IMR-90 (cell line): ENCODE measurements at regions not wholly inside any gene's neighbourhood (a gene's known extent, or its start where the extent isn't known, plus 50 kb on each side); places are given as distances from the start of the nearest gene placed in this dataset.

Experiments used
- ATAC-seq: fragments of 200-7000 bp; cut with Tn5 transposase; 2 replicates; pipeline ENCODE4 v1.9.1; 2020; ENCODE audit warnings: low read depth, mild to moderate bottlenecking, moderate library complexity
- BruUV-seq: library from RNA; stranded (reverse); fragments of 400-500 nt; replicated peaks from 2 replicates; lab custom pipeline; 2021; lab: Mats Ljungman, UMichigan
- CTCF ChIA-PET: fragments of 300-600 bp; formaldehyde crosslinking; extraction: SDS; loops from one replicate; lab custom pipeline; 2021; ENCODE audit warnings: antibody characterized with exemption; lab: Yijun Ruan, JAX
- POLR2A ChIA-PET: fragments of 300-600 bp; sonication (Branson Sonifier 250); formaldehyde crosslinking; loops from one replicate; lab custom pipeline; 2022; ENCODE audit warnings: antibody characterized with exemption; ENCODE audit not compliant: unreplicated experiment; lab: Charles Lee
- DNase-seq: peaks from one replicate; pipeline ENCODE4 v3.0.0; 2013
- H2AFZ ChIP-seq: replicated peaks from 2 replicates; pipeline ENCODE3; 2013; ENCODE audit warnings: low read length, mild to moderate bottlenecking; ENCODE audit not compliant: poor library complexity
- H2AK5ac ChIP-seq: 2 replicates; pipeline ENCODE4 v1.6.1; 2013; ENCODE audit warnings: low read depth, low read length, inconsistent platforms
- H2AK9ac ChIP-seq: replicated peaks from 2 replicates; pipeline ENCODE3; 2013; ENCODE audit warnings: mild to moderate bottlenecking, low read depth, low read length, moderate library complexity; ENCODE audit not compliant: poor library complexity
- H2BK120ac ChIP-seq: 2 replicates; pipeline ENCODE4 v1.6.1; 2013; ENCODE audit warnings: low read depth, low read length, inconsistent platforms
- H2BK15ac ChIP-seq: 3 replicates; pipeline ENCODE4 v1.6.1; 2013; ENCODE audit warnings: low read depth, low read length, inconsistent platforms
- H2BK20ac ChIP-seq: 2 replicates; pipeline ENCODE4 v1.6.1; 2013; ENCODE audit warnings: low read depth, mild to moderate bottlenecking, inconsistent platforms, low read length, moderate library complexity
- H2BK5ac ChIP-seq: 2 replicates; pipeline ENCODE4 v1.6.1; 2013; ENCODE audit warnings: mild to moderate bottlenecking, low read depth, low read length, inconsistent platforms; ENCODE audit not compliant: poor library complexity, severe bottlenecking
- H3K14ac ChIP-seq: replicated peaks from 2 replicates; pipeline ENCODE4 v1.6.1; 2013; ENCODE audit warnings: low read depth, low read length, inconsistent platforms
- H3K18ac ChIP-seq: 2 replicates; pipeline ENCODE4 v1.6.1; 2013; ENCODE audit warnings: low read depth, low read length, control low read depth
- H3K23ac ChIP-seq: 2 replicates; pipeline ENCODE4 v1.6.1; 2013; ENCODE audit warnings: low read depth, low read length, inconsistent platforms
- H3K27ac ChIP-seq: 2 replicates; pipeline ENCODE4 v1.5.1; 2013; ENCODE audit warnings: mild to moderate bottlenecking, control low read depth, low read length; ENCODE audit not compliant: insufficient read depth
- H3K27me3 ChIP-seq: 2 replicates; pipeline ENCODE4 v1.6.1; 2013; ENCODE audit warnings: low read length; ENCODE audit not compliant: control insufficient read depth, insufficient read depth
- H3K36me3 ChIP-seq: 2 replicates; pipeline ENCODE4 v1.6.1; 2013; ENCODE audit warnings: low read length, mixed read lengths; ENCODE audit not compliant: control insufficient read depth, insufficient read depth
- H3K4ac ChIP-seq: 2 replicates; pipeline ENCODE4 v1.6.1; 2013; ENCODE audit warnings: low read depth, low read length, inconsistent platforms
- H3K4me1 ChIP-seq: 2 replicates; pipeline ENCODE4 v1.6.1; 2013; ENCODE audit warnings: low read length, mixed read lengths; ENCODE audit not compliant: control insufficient read depth, insufficient read depth
- H3K4me2 ChIP-seq: 2 replicates; pipeline ENCODE4 v1.6.1; 2013; ENCODE audit warnings: low read depth, mild to moderate bottlenecking, control low read depth, low read length, moderate library complexity
- H3K4me3 ChIP-seq: 2 replicates; pipeline ENCODE4 v1.5.1; 2013; ENCODE audit warnings: low read depth, mild to moderate bottlenecking, control low read depth, low read length, moderate library complexity; ENCODE audit not compliant: insufficient read depth
- H3K56ac ChIP-seq: 2 replicates; pipeline ENCODE4 v1.6.1; 2013; ENCODE audit warnings: low read length, inconsistent platforms; ENCODE audit not compliant: insufficient read depth; ENCODE audit errors: extremely low read depth
- H3K79me1 ChIP-seq, 2 experiments: 2 replicates each; pipeline ENCODE4 v1.6.1; 2013; ENCODE audit warnings: low read length in 2 of 2, inconsistent platforms in 1 of 2, low read depth in 1 of 2
- H3K9ac ChIP-seq: 2 replicates; pipeline ENCODE4 v1.6.1; 2013; ENCODE audit warnings: low read depth, low read length, control low read depth
- H3K9me1 ChIP-seq: 2 replicates; pipeline ENCODE4 v1.6.1; 2013; ENCODE audit warnings: low read length, inconsistent platforms; ENCODE audit not compliant: insufficient read depth
- H3K9me3 ChIP-seq: 2 replicates; pipeline ENCODE4 v1.6.1; 2013; ENCODE audit warnings: low read length; ENCODE audit not compliant: control insufficient read depth, insufficient read depth
- H4K20me1 ChIP-seq: 2 replicates; pipeline ENCODE4 v1.6.1; 2013; ENCODE audit warnings: low read length, inconsistent platforms; ENCODE audit not compliant: insufficient read depth
- H4K5ac ChIP-seq: 2 replicates; pipeline ENCODE4 v1.6.1; 2013; ENCODE audit warnings: mild to moderate bottlenecking, low read depth, low read length, control low read depth
- H4K8ac ChIP-seq, 2 experiments: 2 replicates each; pipeline ENCODE4 v1.6.1; 2013; ENCODE audit warnings: low read depth in 2 of 2, low read length in 2 of 2, control low read depth in 1 of 2, inconsistent platforms in 1 of 2
- H4K91ac ChIP-seq: 2 replicates; pipeline ENCODE4 v1.6.1; 2013; ENCODE audit warnings: low read depth, low read length, inconsistent platforms; ENCODE audit not compliant: insufficient read depth
- BHLHE40 ChIP-seq: fragments of 150-350 bp; IDR thresholded peaks from 2 replicates; pipeline ENCODE4 v1.6.1; 2016; ENCODE audit warnings: mild to moderate bottlenecking, low read depth, low read length
- CEBPB ChIP-seq: IDR thresholded peaks from 2 replicates; pipeline ENCODE4 v1.6.1; 2012; ENCODE audit warnings: low read depth, low read length, improper control_type of control experiment
- CHD1 ChIP-seq: IDR thresholded peaks from 2 replicates; pipeline ENCODE4 v1.6.1; 2012; ENCODE audit warnings: low read depth, low read length, improper control_type of control experiment
- CTCF ChIP-seq: conservative IDR thresholded peaks from 2 replicates; pipeline ENCODE4 v1.5.1; 2012; ENCODE audit warnings: mild to moderate bottlenecking, low read depth, low read length, improper control_type of control experiment
- ELK1 ChIP-seq: fragments of 150-350 bp; IDR thresholded peaks from 2 replicates; pipeline ENCODE4 v1.6.1; 2016; ENCODE audit warnings: low read depth, mild to moderate bottlenecking, low read length, moderate library complexity, borderline replicate concordance
- FOS ChIP-seq: fragments of 150-350 bp; IDR thresholded peaks from 2 replicates; pipeline ENCODE4 v1.6.1; 2016; ENCODE audit warnings: low read depth, low read length
- MAFK ChIP-seq: IDR thresholded peaks from 2 replicates; pipeline ENCODE4 v1.6.1; 2012; ENCODE audit warnings: low read depth, low read length, improper control_type of control experiment
- MAZ ChIP-seq: IDR thresholded peaks from 2 replicates; pipeline ENCODE4 v1.6.1; 2012; ENCODE audit warnings: low read depth, mild to moderate bottlenecking, low read length, improper control_type of control experiment, moderate library complexity, borderline replicate concordance
- MXI1 ChIP-seq: IDR thresholded peaks from 2 replicates; pipeline ENCODE4 v1.6.1; 2012; ENCODE audit warnings: low read depth, mild to moderate bottlenecking, low read length, moderate library complexity, borderline replicate concordance
- NFE2L2 ChIP-seq: fragments of 150-350 bp; IDR thresholded peaks from 2 replicates; pipeline ENCODE4 v1.6.1; 2016; ENCODE audit warnings: low read depth, mild to moderate bottlenecking, low read length
- POLR2A ChIP-seq: IDR thresholded peaks from 2 replicates; pipeline ENCODE4 v1.6.1; 2012; ENCODE audit warnings: mild to moderate bottlenecking, low read depth, low read length
- RAD21 ChIP-seq: IDR thresholded peaks from 2 replicates; pipeline ENCODE4 v1.6.1; 2012; ENCODE audit warnings: low read length, improper control_type of control experiment
- RCOR1 ChIP-seq: IDR thresholded peaks from 2 replicates; pipeline ENCODE4 v1.6.1; 2012; ENCODE audit warnings: mild to moderate bottlenecking, low read length, improper control_type of control experiment; ENCODE audit not compliant: insufficient replicate concordance
- RFX5 ChIP-seq: IDR thresholded peaks from 2 replicates; pipeline ENCODE4 v1.8.0; 2012; ENCODE audit warnings: low read depth, mild to moderate bottlenecking, low read length, moderate library complexity
- SMC3 ChIP-seq: fragments of 150-350 bp; IDR thresholded peaks from 2 replicates; pipeline ENCODE4 v1.6.1; 2016; ENCODE audit warnings: low read depth, mild to moderate bottlenecking, antibody characterized with exemption, low read length, moderate library complexity
- USF2 ChIP-seq: fragments of 150-350 bp; IDR thresholded peaks from 2 replicates; pipeline ENCODE4 v1.6.1; 2017; ENCODE audit warnings: mild to moderate bottlenecking, antibody characterized with exemption, low read length, low read depth
- WGBS, 2 experiments: methylation state at CpG; one replicate each; pipeline versions ENCODE4 v1.1.5 to v1.1.7; 2013; ENCODE audit warnings: missing lambda C conversion rate in 2 of 2; ENCODE audit not compliant: insufficient read length in 1 of 2; ENCODE audit errors: extremely low coverage in 2 of 2; 5-methylcytosine and 5-hydroxymethylcytosine counted together
- dilution Hi-C: fragments of 300-500 bp; cut with HindIII; formaldehyde crosslinking; loops from one replicate; pipeline ENCODE4 v1.14.3; 2018; ENCODE audit warnings: low sequenced_read_pairs; ENCODE audit not compliant: unreplicated experiment
- in situ Hi-C: fragments of 300-500 bp; cut with MboI; formaldehyde crosslinking; loops from 3 replicates; pipeline ENCODE4 v1.14.3; 2019; ENCODE audit warnings: low sequenced_read_pairs, inconsistent platforms, mixed read lengths
- intact Hi-C: fragments of 100-400 bp; cut with micrococcal nuclease; formaldehyde crosslinking; loops from 2 replicates; pipeline ENCODE4 v1.10.0; 2022

GRCh38 chr2:8236391-8236790, 445.5 kb upstream of the ID2 start:
- DNase-seq (no peak), ATAC-seq (no peak)
- in situ Hi-C loops: no loop called here
- H3K9me3 ChIP-seq: no peaks in the 10 kb centered on the region
- BruUV-seq: no TSS peak
- no peaks in the 10 kb centered on the region for H3K36me3 ChIP-seq
- H3K4me2 ChIP-seq: no peak overlapping the region
- intact Hi-C loops: no loop called here
- H3K14ac ChIP-seq: no peak overlapping the region
- no CpG with 5 or more reads among the region's 2 CpGs for WGBS, 2 experiments
- no peak overlapping the region for H2AK5ac ChIP-seq
- no peak overlapping the region for H3K23ac ChIP-seq
- ChIA-PET CTCF (no interaction called here), POLR2A (no interaction called here)
- no peaks in the 10 kb centered on the region for H3K79me1 ChIP-seq
- no peak overlapping the region for H2AK9ac ChIP-seq
- no peak overlapping the region for H4K5ac ChIP-seq
- no peak overlapping the region for H2BK5ac ChIP-seq
- H3K4me3 ChIP-seq: no peak overlapping the region
- no peak overlapping the region for H3K4ac ChIP-seq
- H2AFZ ChIP-seq: no peak overlapping the region
- dilution Hi-C loops: no loop called here
- H2BK120ac ChIP-seq: no peak overlapping the region
- peaks cover 5% of the 10 kb centered on the region; the same call in 1 of the 2 replicates for H3K27me3 ChIP-seq
- H3K27ac ChIP-seq: no peak overlapping the region
- H3K9ac ChIP-seq: no peak overlapping the region
- TF ChIP-seq CEBPB: no peak
- no peak for TF ChIP-seq USF2
- TF ChIP-seq RFX5: no peak
- no peak for TF ChIP-seq MXI1
- no peak for TF ChIP-seq RAD21
- no peak for TF ChIP-seq RCOR1
- TF ChIP-seq NFE2L2: no peak
- no peak for TF ChIP-seq FOS
- no peak for TF ChIP-seq CHD1
- TF ChIP-seq SMC3: no peak
- TF ChIP-seq BHLHE40: no peak
- no peak for TF ChIP-seq MAZ
- no peak for TF ChIP-seq MAFK
- no peak for TF ChIP-seq POLR2A
- no peak for TF ChIP-seq CTCF
- no peak for TF ChIP-seq ELK1
- no peaks in the 10 kb centered on the region for H3K9me1 ChIP-seq
- H3K18ac ChIP-seq: no peak overlapping the region
- no peak overlapping the region for H2BK15ac ChIP-seq
- H3K4me1 ChIP-seq: no peaks in the 10 kb centered on the region
- H4K91ac ChIP-seq: no peak overlapping the region
- no peak overlapping the region for H4K8ac ChIP-seq
- no peaks in the 10 kb centered on the region for H4K20me1 ChIP-seq
- no peak overlapping the region for H3K56ac ChIP-seq
- no peak overlapping the region for H2BK20ac ChIP-seq
